H9 (cell line): ENCODE measurements at regions not wholly inside any gene's neighbourhood (a gene's known extent, or its start where the extent isn't known, plus 50 kb on each side); places are given as distances from the start of the nearest gene placed in this dataset.

Experiments used
- DNase-seq: peaks from one replicate; pipeline ENCODE4 v3.0.0-alpha.2; 2017
- H2AFZ ChIP-seq: one replicate; pipeline ENCODE4 v1.6.1; 2013; ENCODE audit warnings: mild to moderate bottlenecking, low read length, control low read depth, moderate library complexity
- H2AK5ac ChIP-seq: 2 replicates; pipeline ENCODE4 v1.6.1; 2013; ENCODE audit warnings: low read length, control low read depth, mixed read lengths; ENCODE audit not compliant: insufficient read length
- H2BK120ac ChIP-seq: one replicate; pipeline ENCODE4 v1.6.1; 2013; ENCODE audit warnings: low read depth, mild to moderate bottlenecking, low read length, control low read depth, inconsistent platforms; ENCODE audit not compliant: poor library complexity, severe bottlenecking
- H2BK12ac ChIP-seq: 2 replicates; pipeline ENCODE4 v1.6.1; 2013; ENCODE audit warnings: low read length, control low read depth, mixed read lengths, low read depth; ENCODE audit not compliant: insufficient read length
- H2BK15ac ChIP-seq: 2 replicates; pipeline ENCODE4 v1.6.1; 2013; ENCODE audit warnings: low read depth, low read length, control low read depth
- H2BK20ac ChIP-seq: one replicate; pipeline ENCODE4 v1.6.1; 2013; ENCODE audit warnings: low read depth, mild to moderate bottlenecking, low read length, control low read depth, inconsistent platforms; ENCODE audit not compliant: poor library complexity, severe bottlenecking
- H2BK5ac ChIP-seq: 2 replicates; pipeline ENCODE4 v1.6.1; 2013; ENCODE audit warnings: low read length, control low read depth, mixed read lengths; ENCODE audit not compliant: insufficient read length
- H3K14ac ChIP-seq: 2 replicates; pipeline ENCODE4 v1.6.1; 2013; ENCODE audit warnings: low read length, control low read depth; ENCODE audit not compliant: insufficient read depth
- H3K18ac ChIP-seq: 2 replicates; pipeline ENCODE4 v1.6.1; 2013; ENCODE audit warnings: low read depth, mild to moderate bottlenecking, mixed read lengths, low read length, control low read depth; ENCODE audit not compliant: insufficient read length
- H3K23ac ChIP-seq: 2 replicates; pipeline ENCODE4 v1.6.1; 2013; ENCODE audit warnings: low read length, control low read depth, mixed read lengths, low read depth; ENCODE audit not compliant: insufficient read length
- H3K23me2 ChIP-seq: 2 replicates; pipeline ENCODE4 v1.6.1; 2013; ENCODE audit warnings: low read depth, mild to moderate bottlenecking, mixed read lengths, low read length, control low read depth; ENCODE audit not compliant: insufficient read length, poor library complexity, severe bottlenecking
- H3K27ac ChIP-seq: 2 replicates; pipeline ENCODE4 v1.5.1; 2013; ENCODE audit warnings: low read length, control low read depth, mixed read lengths, low read depth; ENCODE audit not compliant: insufficient read length
- H3K27me3 ChIP-seq: 2 replicates; pipeline ENCODE4 v1.6.1; 2013; ENCODE audit warnings: low read length, control low read depth, inconsistent platforms; ENCODE audit not compliant: insufficient read depth
- H3K4ac ChIP-seq: 2 replicates; pipeline ENCODE4 v1.6.1; 2013; ENCODE audit warnings: low read depth, mild to moderate bottlenecking, control low read depth, inconsistent platforms, low read length, moderate library complexity
- H3K4me1 ChIP-seq: 2 replicates; pipeline ENCODE4 v1.6.1; 2013; ENCODE audit warnings: low read length, control low read depth, inconsistent platforms; ENCODE audit not compliant: insufficient read depth
- H3K4me2 ChIP-seq: 2 replicates; pipeline ENCODE4 v1.6.1; 2013; ENCODE audit warnings: low read length, control low read depth, mixed read lengths; ENCODE audit not compliant: insufficient read length, insufficient read depth
- H3K56ac ChIP-seq: 2 replicates; pipeline ENCODE4 v1.6.1; 2013; ENCODE audit warnings: low read depth, mild to moderate bottlenecking, mixed read lengths, low read length, control low read depth; ENCODE audit not compliant: insufficient read length
- H3K79me1 ChIP-seq: 2 replicates; pipeline ENCODE4 v1.6.1; 2013; ENCODE audit warnings: low read depth, mild to moderate bottlenecking, moderate library complexity, low read length, control low read depth, inconsistent platforms; ENCODE audit not compliant: insufficient read depth, poor library complexity, severe bottlenecking
- H3K79me2 ChIP-seq: 2 replicates; pipeline ENCODE4 v1.6.1; 2013; ENCODE audit warnings: low read length, control low read depth, inconsistent platforms; ENCODE audit not compliant: insufficient read depth
- H3K9ac ChIP-seq: 2 replicates; pipeline ENCODE4 v1.6.1; 2013; ENCODE audit warnings: low read length, control low read depth, mixed read lengths; ENCODE audit not compliant: insufficient read length; ENCODE audit errors: extremely low read depth
- H3K9me3 ChIP-seq: one replicate; pipeline ENCODE4 v1.6.1; 2013; ENCODE audit warnings: low read depth, low read length, inconsistent platforms; ENCODE audit not compliant: control insufficient read depth
- H3T11ph ChIP-seq: one replicate; pipeline ENCODE4 v1.6.1; 2013; ENCODE audit warnings: mild to moderate bottlenecking, low read length, control low read depth, inconsistent platforms
- H4K20me1 ChIP-seq: one replicate; pipeline ENCODE4 v1.6.1; 2013; ENCODE audit not compliant: control insufficient read depth, insufficient read length, insufficient read depth
- H4K5ac ChIP-seq: 2 replicates; pipeline ENCODE4 v1.6.1; 2013; ENCODE audit warnings: low read depth, mild to moderate bottlenecking, mixed read lengths, low read length, control low read depth; ENCODE audit not compliant: insufficient read length
- H4K8ac ChIP-seq: replicated peaks from 2 replicates; pipeline ENCODE4 v1.6.1; 2013; ENCODE audit warnings: low read length, control low read depth, mixed read lengths, low read depth; ENCODE audit not compliant: insufficient read length
- H4K91ac ChIP-seq: 2 replicates; pipeline ENCODE4 v1.6.1; 2013; ENCODE audit warnings: low read depth, mild to moderate bottlenecking, moderate library complexity, mixed read lengths, low read length, control low read depth; ENCODE audit not compliant: insufficient read length
- H3K27ac Mint-ChIP-seq, 3 experiments: 2 replicates in 2 of 3; 3 replicates in 1 of 3; pipeline ENCODE4 v1.8.0; 2020 to 2021; ENCODE audit warnings: mixed read lengths in 3 of 3, mild to moderate bottlenecking in 1 of 3, moderate library complexity in 1 of 3
- H3K27me3 Mint-ChIP-seq: 2 replicates; pipeline ENCODE4 v1.8.0; 2021; ENCODE audit warnings: low read depth, mild to moderate bottlenecking, moderate library complexity, mixed read lengths
- H3K36me3 Mint-ChIP-seq, 3 experiments: 2 replicates in 2 of 3; 3 replicates in 1 of 3; pipeline ENCODE4 v1.8.0; 2020 to 2021; ENCODE audit warnings: low read depth in 3 of 3, mixed read lengths in 3 of 3; ENCODE audit not compliant: insufficient read depth in 1 of 3
- H3K4me1 Mint-ChIP-seq, 2 experiments: 2 replicates each; pipeline ENCODE4 v1.8.0; 2020; ENCODE audit warnings: mixed read lengths in 2 of 2
- H3K4me3 Mint-ChIP-seq, 2 experiments: 2 replicates in 1 of 2; 3 replicates in 1 of 2; pipeline ENCODE4 v1.8.0; 2020 to 2021; ENCODE audit warnings: mild to moderate bottlenecking in 2 of 2, mixed read lengths in 2 of 2, moderate library complexity in 1 of 2
- H3K9me3 Mint-ChIP-seq, 2 experiments: 2 replicates in 1 of 2; 3 replicates in 1 of 2; pipeline ENCODE4 v1.8.0; 2020; ENCODE audit warnings: mild to moderate bottlenecking in 2 of 2, mixed read lengths in 2 of 2, moderate library complexity in 1 of 2
- CTCF ChIP-seq: fragments of 200-600 bp; sonication (generic); conservative IDR thresholded peaks from 3 replicates; pipeline ENCODE4 v1.8.0; 2021; ENCODE audit warnings: antibody characterized with exemption, mild to moderate bottlenecking
- WGBS: extraction: QIAGEN DNeasy Blood & Tissue Kit; methylation state at CpG from one replicate; pipeline ENCODE4 v1.1.7; 2013; ENCODE audit warnings: missing lambda C conversion rate, low lambda C conversion rate, mixed read lengths; ENCODE audit not compliant: insufficient read length; ENCODE audit errors: extremely low coverage; 5-methylcytosine and 5-hydroxymethylcytosine counted together

DNA sequence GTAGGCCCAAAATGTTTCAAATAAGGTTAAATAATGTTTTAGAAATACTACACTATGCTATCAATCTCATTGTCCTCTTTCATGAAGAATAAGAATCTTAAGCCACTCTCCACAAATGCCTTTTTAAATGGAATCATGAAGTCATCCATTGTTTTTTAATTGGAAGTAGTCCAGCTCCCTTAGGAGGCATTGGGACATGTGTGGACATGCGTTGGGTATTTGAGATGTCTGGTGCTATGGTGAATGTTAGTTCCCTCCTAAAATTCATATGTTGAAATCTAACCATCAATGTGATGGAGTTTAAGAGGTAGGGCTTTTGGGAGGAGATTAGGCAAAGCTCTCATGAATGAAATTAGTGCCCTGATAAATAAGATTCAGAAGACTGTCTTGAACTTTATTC is 289.0 kb downstream of the C4orf33 start:
- Mint-ChIP-seq H3K27me3 (no peaks in the 10 kb centered on the region), H3K36me3 (no peaks in the 10 kb centered on the region), H3K27ac (no peak overlapping the region), H3K9me3 (no peaks in the 10 kb centered on the region), H3K4me1 (no peaks in the 10 kb centered on the region), H3K4me3 (no peak overlapping the region)
- H3K9me3 ChIP-seq, result no peaks in the 10 kb centered on the region
- no CpG with 5 or more reads among the region's 1 CpG for WGBS
- no peak overlapping the region for H4K8ac ChIP-seq
- no peak overlapping the region for H3K4ac ChIP-seq
- H3K79me1 ChIP-seq, result no peaks in the 10 kb centered on the region
- no peak overlapping the region for H3K9ac ChIP-seq
- no peak overlapping the region for H2BK15ac ChIP-seq
- no peak overlapping the region for H2AK5ac ChIP-seq
- H4K5ac ChIP-seq, result no peak overlapping the region
- H4K91ac ChIP-seq, result no peak overlapping the region
- H2BK5ac ChIP-seq, result no peak overlapping the region
- TF ChIP-seq CTCF, result no peak
- H3K27me3 ChIP-seq, result no peaks in the 10 kb centered on the region
- no peak overlapping the region for H2AFZ ChIP-seq
- H3K18ac ChIP-seq, result no peak overlapping the region
- H3K27ac ChIP-seq, result no peak overlapping the region
- no peak overlapping the region for H3K23ac ChIP-seq
- H3T11ph ChIP-seq, result no peak overlapping the region
- no peak for DNase-seq
- H3K4me1 ChIP-seq, result no peaks in the 10 kb centered on the region
- no peaks in the 10 kb centered on the region for H3K79me2 ChIP-seq
- H3K23me2 ChIP-seq, result no peaks in the 10 kb centered on the region
- H2BK120ac ChIP-seq, result no peak overlapping the region
- no peak overlapping the region for H3K56ac ChIP-seq
- H2BK12ac ChIP-seq, result no peak overlapping the region
- no peak overlapping the region for H3K14ac ChIP-seq
- no peaks in the 10 kb centered on the region for H4K20me1 ChIP-seq
- no peak overlapping the region for H3K4me2 ChIP-seq
- H2BK20ac ChIP-seq, result no peak overlapping the region
